Inferior parietal cortex (tissue), 1 donor: ENCODE measurements at regions not wholly inside any gene's neighbourhood (a gene's known extent, or its start where the extent isn't known, plus 50 kb on each side); places are given as distances from the start of the nearest gene placed in this dataset.

Source experiments
- DNase-seq: peaks from one replicate; pipeline ENCODE4 v3.0.0-alpha.2; 2016; ENCODE audit errors: extremely low spot score

GRCh38 chr21:16304174-16305095, 574.7 kb downstream of the USP25 start:
- no peak for DNase-seq

GRCh38 chr21:16305686-16306085, 575.9 kb downstream of the USP25 start:
- DNase-seq = peak; percentile 76

DNA sequence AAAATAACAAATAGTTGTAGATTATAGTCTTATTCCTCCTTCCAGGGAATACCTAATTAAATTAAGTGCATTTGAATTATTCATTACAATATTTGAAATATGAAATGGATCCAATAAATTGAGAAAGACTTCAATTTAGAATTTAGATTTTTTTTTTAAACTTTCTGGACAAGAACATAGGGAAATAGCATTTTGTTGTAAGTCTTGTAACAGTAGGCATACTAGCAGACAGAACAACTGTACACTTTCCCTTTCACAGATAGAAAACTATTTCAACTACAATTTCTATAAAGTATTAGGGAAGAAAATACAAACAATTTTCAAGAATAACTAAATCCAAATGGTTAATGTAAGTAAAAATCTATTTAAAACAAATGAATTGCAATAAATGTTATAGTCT, 577.5 kb downstream of the USP25 start:
- DNase-seq = no peak

GRCh38 chr21:16308269-16308668, 578.5 kb downstream of the USP25 start:
- DNase-seq = peak; percentile 73

- peak; percentile 64 for DNase-seq
Measured at GRCh38 chr21:16309250-16309971, 579.6 kb downstream of the USP25 start.

DNA sequence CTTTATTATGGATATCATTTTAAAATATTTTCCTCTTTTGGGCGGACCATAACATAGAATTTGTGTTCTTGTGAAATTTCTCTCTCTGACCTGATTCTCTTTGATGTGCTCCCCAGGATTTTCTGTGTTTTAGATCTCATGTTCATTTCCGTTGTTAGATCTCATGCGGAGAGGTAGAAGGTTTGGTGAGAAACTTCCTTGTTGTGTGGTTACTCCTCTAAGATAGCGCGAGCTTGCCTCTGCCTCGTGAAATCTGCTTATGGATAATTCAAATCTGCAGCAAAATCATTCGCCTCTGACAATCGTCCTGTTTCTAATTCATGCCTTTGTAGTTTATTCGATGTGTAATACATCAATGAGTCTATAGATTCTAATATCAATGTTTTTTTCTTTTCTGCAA, 580.4 kb downstream of the USP25 start:
- no peak for DNase-seq

DNA sequence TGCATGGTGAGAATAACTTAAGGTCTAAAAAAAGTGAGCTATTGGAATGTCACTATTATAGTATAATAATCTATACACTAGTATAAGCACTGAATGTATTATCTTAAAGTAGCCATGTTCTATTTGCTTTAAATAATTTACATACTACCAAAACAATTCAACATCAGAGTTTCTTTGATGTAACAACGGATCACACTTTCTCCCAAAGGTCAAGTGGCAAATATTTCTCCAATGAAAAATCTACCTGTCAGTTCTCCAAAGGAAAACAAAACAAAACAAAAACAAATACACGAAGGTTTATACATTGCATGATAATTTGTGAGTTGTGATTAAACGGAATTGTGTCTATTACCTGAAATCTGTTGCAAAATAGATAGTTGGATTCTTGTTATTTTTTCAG, 581.4 kb downstream of the USP25 start:
- DNase-seq = no peak

DNA sequence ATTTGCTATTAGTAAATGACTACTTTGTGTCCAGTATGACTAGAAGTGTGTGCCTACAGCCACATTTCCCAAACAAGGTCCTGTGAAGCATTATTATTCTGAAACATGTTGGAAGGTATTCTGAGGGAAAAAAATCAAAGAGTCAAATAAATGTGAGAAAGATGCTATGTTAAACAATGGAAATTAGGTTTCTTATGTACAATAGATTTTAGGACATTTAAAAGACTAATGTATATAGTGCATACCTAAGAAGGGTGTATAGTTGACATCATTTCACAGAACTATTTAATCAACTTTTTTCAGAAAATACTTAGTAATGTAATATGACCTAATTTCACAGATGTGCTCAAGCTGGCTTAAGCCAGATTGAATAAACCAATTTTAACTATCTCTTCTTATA, 582.5 kb downstream of the USP25 start:
- DNase-seq = no peak

- DNase-seq = no peak
Measured at GRCh38 chr21:16315223-16315622, 585.4 kb downstream of the USP25 start.

- no peak for DNase-seq
Measured at GRCh38 chr21:16318651-16319300, 589.0 kb downstream of the USP25 start.

DNA sequence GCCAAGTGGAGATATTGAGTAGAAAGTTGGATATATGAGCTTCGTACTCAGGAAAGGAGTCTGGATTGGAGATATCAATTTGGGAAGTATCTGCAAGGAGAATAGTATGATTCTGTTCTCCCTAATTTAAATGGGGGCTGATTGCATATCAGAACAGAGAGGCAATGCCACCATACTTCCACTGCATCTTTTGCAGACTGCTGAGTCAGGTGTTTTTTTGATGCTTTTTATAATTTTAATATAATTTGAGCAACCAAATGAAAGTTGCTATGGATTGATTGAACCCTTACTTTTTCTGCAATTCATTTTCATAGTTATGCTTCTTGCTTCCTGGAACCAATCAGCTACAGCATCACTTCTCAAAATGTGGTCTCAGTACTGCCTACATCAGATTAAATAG, 590.3 kb downstream of the USP25 start:
- no peak for DNase-seq

- no peak for DNase-seq
Measured at GRCh38 chr21:16322454-16322853, 592.7 kb downstream of the USP25 start.

GRCh38 chr21:16323596-16323995, 593.8 kb downstream of the USP25 start:
- DNase-seq = no peak

GRCh38 chr21:16324630-16325029, 594.8 kb downstream of the USP25 start:
- no peak for DNase-seq

- peak; percentile 94 for DNase-seq
Measured at GRCh38 chr21:16330082-16330907, 600.5 kb downstream of the USP25 start.

DNA sequence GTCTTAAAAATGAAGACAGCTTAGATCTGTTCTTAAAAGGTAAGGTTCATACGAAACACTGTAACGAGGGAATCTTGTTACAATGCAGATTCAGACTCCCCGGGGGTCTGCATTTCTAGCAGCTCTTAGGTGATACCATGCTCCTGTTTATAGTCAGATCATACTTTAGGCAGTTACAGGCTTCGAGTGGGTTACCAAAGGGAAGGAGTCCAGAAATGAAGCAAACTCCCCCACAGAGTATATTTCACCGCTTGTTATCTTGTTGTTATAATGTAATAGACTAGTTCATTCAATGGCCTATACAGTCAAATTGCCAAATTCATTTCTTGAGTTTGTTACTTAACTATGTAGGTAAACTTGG, 601.1 kb downstream of the USP25 start:
- DNase-seq = no peak

- DNase-seq = no peak
Measured at GRCh38 chr21:16337266-16337665, 607.5 kb downstream of the USP25 start.

GRCh38 chr21:16342932-16343331, 613.1 kb downstream of the USP25 start:
- no peak for DNase-seq

- DNase-seq = no peak
Measured at GRCh38 chr21:16343776-16344175, 614.0 kb downstream of the USP25 start.

DNA sequence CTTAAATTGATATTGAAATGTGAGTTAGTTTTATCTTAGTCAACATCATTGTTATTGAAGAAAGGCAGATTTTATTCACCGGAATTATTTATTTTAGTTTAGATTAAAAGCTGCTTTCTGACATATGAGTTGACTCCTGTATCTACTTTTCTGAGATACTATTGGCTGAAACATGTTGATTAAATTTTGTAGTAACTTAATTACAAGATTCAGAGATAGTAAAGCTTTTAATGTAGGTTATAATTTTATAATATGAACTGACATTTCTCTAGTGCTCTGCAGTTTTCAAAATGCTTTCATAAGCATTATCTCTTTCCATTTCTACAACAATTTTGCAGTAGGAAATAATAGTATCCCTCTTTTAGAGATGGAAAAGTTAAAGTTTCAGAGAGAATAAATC, 616.0 kb downstream of the USP25 start:
- no peak for DNase-seq

DNA sequence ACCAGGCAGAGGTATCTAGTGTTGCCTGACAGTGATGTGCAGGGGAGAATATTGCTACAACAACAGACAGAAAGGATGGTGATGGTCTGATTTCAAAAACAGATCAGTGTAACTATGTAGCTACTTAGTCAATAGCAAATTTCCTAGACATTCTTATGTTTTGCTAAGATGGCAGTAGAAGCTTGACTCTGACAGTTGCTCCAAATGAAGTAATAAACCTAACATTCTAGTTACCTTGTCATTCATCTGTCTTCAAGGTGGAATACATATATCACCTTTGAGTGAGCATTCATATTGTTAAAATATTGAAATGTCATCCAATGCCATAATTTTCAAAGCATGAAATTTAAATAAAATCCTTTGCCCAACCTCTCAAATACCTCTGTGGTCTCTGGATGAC, 617.4 kb downstream of the USP25 start:
- no peak for DNase-seq

GRCh38 chr21:16353764-16354163, 624.0 kb downstream of the USP25 start:
- DNase-seq = no peak
